HEK293 (cell line): ENCODE measurements at regions not wholly inside any gene's neighbourhood (a gene's known extent, or its start where the extent isn't known, plus 50 kb on each side); places are given as distances from the start of the nearest gene placed in this dataset.

Experiments used
- CTCF ChIA-PET: fragments of 350-600 bp; formaldehyde crosslinking; extraction: SDS; loops from one replicate; lab custom pipeline; 2021; ENCODE audit warnings: antibody characterized with exemption; lab: Yijun Ruan, JAX
- POLR2A ChIA-PET: fragments of 300-600 bp; formaldehyde crosslinking; extraction: SDS; loops from one replicate; lab custom pipeline; 2020; ENCODE audit warnings: antibody characterized with exemption, inconsistent platforms; lab: Yijun Ruan, JAX
- H3K27ac ChIP-seq: fragments of 200-500 bp; sonication (Bioruptor generic); 2 replicates; pipeline ENCODE4 v1.5.1; 2014; ENCODE audit warnings: low read depth, low read length, control low read depth, inconsistent platforms; ENCODE audit errors: extremely low read depth
- H3K36me3 ChIP-seq, 2 experiments: fragments of 200-500 bp in 1 of 2; sonication (Bioruptor generic) in 1 of 2; 1 replicate in 1 of 2; 2 replicates in 1 of 2; pipeline ENCODE4 v1.5.1; 2014 to 2017; ENCODE audit warnings: inconsistent platforms in 2 of 2, low read length in 2 of 2; ENCODE audit not compliant: control insufficient read depth in 2 of 2, insufficient read depth in 1 of 2
- H3K4me1 ChIP-seq: fragments of 200-500 bp; sonication (Bioruptor generic); 2 replicates; pipeline ENCODE4 v1.5.1; 2014; ENCODE audit warnings: mild to moderate bottlenecking, low read length, inconsistent platforms; ENCODE audit not compliant: control insufficient read depth, insufficient read depth
- H3K4me3 ChIP-seq: 2 replicates; pipeline ENCODE4 v1.5.1; 2011; ENCODE audit warnings: low read depth, mild to moderate bottlenecking, control low read depth, low read length, moderate library complexity
- H3K9me3 ChIP-seq: fragments of 200-500 bp; sonication (Bioruptor generic); 2 replicates; pipeline ENCODE4 v1.5.1; 2014; ENCODE audit warnings: low read depth, low read length, inconsistent platforms; ENCODE audit not compliant: control insufficient read depth, insufficient read depth
- GLIS2 ChIP-seq: fragments of 450-650 bp; formaldehyde crosslinking; IDR thresholded peaks from 2 replicates; pipeline ENCODE4 v1.5.1; 2016; ENCODE audit warnings: missing biosample characterization, missing genetic modification characterization
- HOXA7 ChIP-seq: sonication (generic); formaldehyde crosslinking; IDR thresholded peaks from 2 replicates; pipeline ENCODE4 v1.8.1; 2022; ENCODE audit warnings: missing genetic modification reagents, borderline replicate concordance
- SETDB1 ChIP-seq: IDR thresholded peaks from one replicate; pipeline ENCODE4 v1.6.1; 2017; ENCODE audit warnings: mild to moderate bottlenecking, low read length, moderate library complexity, mixed read lengths; ENCODE audit not compliant: insufficient read length
- TRIM28 ChIP-seq: IDR thresholded peaks from 2 replicates; pipeline ENCODE4 v1.6.1; 2011; ENCODE audit warnings: low read length, control low read depth, borderline replicate concordance
- YY2 ChIP-seq: fragments of 450-650 bp; formaldehyde crosslinking; IDR thresholded peaks from 2 replicates; pipeline ENCODE4 v1.5.1; 2016; ENCODE audit warnings: missing biosample characterization, missing genetic modification characterization
- ZFP69B ChIP-seq: fragments of 450-650 bp; formaldehyde crosslinking; IDR thresholded peaks from 2 replicates; pipeline ENCODE4 v1.5.1; 2016; ENCODE audit warnings: missing biosample characterization, missing genetic modification characterization
- ZNF133 ChIP-seq: fragments of 450-650 bp; formaldehyde crosslinking; IDR thresholded peaks from 2 replicates; pipeline ENCODE4 v1.5.1; 2016; ENCODE audit warnings: missing biosample characterization, missing genetic modification characterization
- ZNF155 ChIP-seq: fragments of 450-650 bp; formaldehyde crosslinking; IDR thresholded peaks from 2 replicates; pipeline ENCODE4 v1.5.1; 2016; ENCODE audit warnings: missing biosample characterization, missing genetic modification characterization
- ZNF19 ChIP-seq: fragments of 450-650 bp; formaldehyde crosslinking; IDR thresholded peaks from 2 replicates; pipeline ENCODE4; 2016; ENCODE audit warnings: missing biosample characterization, missing genetic modification characterization, low read depth
- ZNF214 ChIP-seq: fragments of 450-650 bp; formaldehyde crosslinking; IDR thresholded peaks from 2 replicates; pipeline ENCODE4 v1.5.1; 2017; ENCODE audit warnings: missing biosample characterization, mild to moderate bottlenecking, missing genetic modification characterization, borderline replicate concordance
- ZNF221 ChIP-seq: fragments of 450-650 bp; formaldehyde crosslinking; IDR thresholded peaks from 2 replicates; pipeline ENCODE4 v1.5.1; 2017; ENCODE audit warnings: missing biosample characterization, missing genetic modification characterization, borderline replicate concordance
- ZNF292 ChIP-seq: fragments of 450-650 bp; formaldehyde crosslinking; IDR thresholded peaks from 2 replicates; pipeline ENCODE4 v1.5.1; 2016; ENCODE audit warnings: low read depth, missing biosample characterization, missing genetic modification characterization, borderline replicate concordance
- ZNF48 ChIP-seq: fragments of 450-650 bp; formaldehyde crosslinking; IDR thresholded peaks from 2 replicates; pipeline ENCODE4 v1.5.1; 2016; ENCODE audit warnings: missing biosample characterization, missing genetic modification characterization
- ZNF561 ChIP-seq: fragments of 450-650 bp; IDR thresholded peaks from 2 replicates; pipeline ENCODE4 v1.5.1; 2018; ENCODE audit warnings: missing biosample characterization, missing genetic modification characterization, borderline replicate concordance
- ZNF571 ChIP-seq: fragments of 450-650 bp; formaldehyde crosslinking; IDR thresholded peaks from 2 replicates; pipeline ENCODE4 v1.5.0; 2017; ENCODE audit warnings: missing biosample characterization, missing genetic modification characterization
- ZNF600 ChIP-seq: fragments of 450-650 bp; formaldehyde crosslinking; IDR thresholded peaks from 2 replicates; pipeline ENCODE4 v1.5.1; 2016; ENCODE audit warnings: missing biosample characterization, missing genetic modification characterization
- TF ChIP-seq, protein P1 (sequence below): fragments of 450-650 bp; formaldehyde crosslinking; IDR thresholded peaks from 2 replicates; pipeline ENCODE4 v1.5.1; 2017; ENCODE audit warnings: missing biosample characterization, missing genetic modification characterization
- TF ChIP-seq, protein P2 (sequence below): fragments of 450-650 bp; formaldehyde crosslinking; IDR thresholded peaks from 2 replicates; pipeline ENCODE4 v1.5.1; 2017; ENCODE audit warnings: missing biosample characterization, missing genetic modification characterization

DNA sequence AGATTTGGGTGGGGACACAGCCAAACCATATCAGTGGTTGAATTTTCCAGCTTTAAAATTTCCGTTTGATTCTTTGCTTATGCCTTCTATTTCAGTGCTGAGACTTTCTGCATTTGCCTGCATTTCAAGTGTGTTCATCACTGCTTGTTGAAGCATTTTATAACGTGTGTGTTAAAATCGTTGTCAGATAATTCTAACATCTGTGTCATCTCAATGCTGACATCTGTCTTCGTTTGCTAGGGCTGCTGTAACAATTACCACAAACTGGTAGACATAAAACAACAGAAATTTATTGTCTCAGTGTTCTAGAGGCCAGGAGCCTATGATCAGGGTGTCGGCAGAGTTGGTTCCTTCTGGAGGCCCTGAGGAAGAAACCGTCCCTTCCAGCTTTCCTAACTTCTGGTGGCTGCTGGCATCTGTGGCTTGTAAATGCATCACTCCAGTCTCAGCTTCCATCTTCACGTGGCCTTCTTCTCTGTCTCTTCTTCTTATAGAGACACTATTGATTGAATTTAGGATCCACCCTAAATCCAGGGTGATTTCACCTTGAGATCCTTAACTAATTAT lies 71.1 kb upstream of the SDK1 start:
- H3K4me1 ChIP-seq: no peaks in the 10 kb centered on the region
- CTCF ChIA-PET: interaction anchor here (1.0 kb wide), 1 partner anchor 21 kb away, joined by 4 read pairs; no protein-coding TSS in a partner anchor
- no peaks in the 10 kb centered on the region for H3K36me3 ChIP-seq
- no peaks in the 10 kb centered on the region for H3K9me3 ChIP-seq
- TF ChIP-seq ZNF221 (tag by site-specific recombination) (no peak), TRIM28 (no peak), GLIS2 (tag by site-specific recombination) (no peak)
- no peak overlapping the region for H3K4me3 ChIP-seq
- POLR2A ChIA-PET: no interaction called here
- H3K27ac ChIP-seq: no peak overlapping the region

DNA sequence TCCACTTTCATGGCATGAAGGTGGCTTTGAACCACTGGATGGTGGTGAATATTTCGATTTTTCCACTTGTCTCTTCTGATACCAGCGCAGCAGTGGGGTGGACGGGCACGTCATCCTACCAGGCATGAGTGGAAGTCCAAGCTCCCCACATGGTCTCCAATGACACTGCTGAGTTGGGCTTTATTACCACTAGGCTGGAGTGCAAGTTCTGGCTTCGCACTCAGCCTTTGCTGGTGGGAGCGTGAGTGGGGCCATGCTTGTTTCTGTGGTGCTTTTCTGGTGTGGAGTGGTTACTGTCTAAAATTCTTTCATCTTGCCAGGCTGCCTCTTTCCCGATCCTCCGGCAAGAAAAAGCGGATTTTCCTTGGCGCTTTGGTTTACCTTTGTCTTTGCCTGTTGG lies 70.1 kb upstream of the SDK1 start:
- Histone ChIP-seq H3K27ac (no peak overlapping the region), H3K36me3 (no peaks in the 10 kb centered on the region), H3K9me3 (no peaks in the 10 kb centered on the region; the same call in 1 of the 2 replicates), H3K4me3 (no peak overlapping the region), H3K4me1 (no peaks in the 10 kb centered on the region)
- POLR2A ChIA-PET: no interaction called here
- CTCF ChIA-PET: interaction anchor here (1.0 kb wide), 1 partner anchor 20 kb away, joined by 4 read pairs; no protein-coding TSS in a partner anchor
- TF ChIP-seq, protein P1, sequence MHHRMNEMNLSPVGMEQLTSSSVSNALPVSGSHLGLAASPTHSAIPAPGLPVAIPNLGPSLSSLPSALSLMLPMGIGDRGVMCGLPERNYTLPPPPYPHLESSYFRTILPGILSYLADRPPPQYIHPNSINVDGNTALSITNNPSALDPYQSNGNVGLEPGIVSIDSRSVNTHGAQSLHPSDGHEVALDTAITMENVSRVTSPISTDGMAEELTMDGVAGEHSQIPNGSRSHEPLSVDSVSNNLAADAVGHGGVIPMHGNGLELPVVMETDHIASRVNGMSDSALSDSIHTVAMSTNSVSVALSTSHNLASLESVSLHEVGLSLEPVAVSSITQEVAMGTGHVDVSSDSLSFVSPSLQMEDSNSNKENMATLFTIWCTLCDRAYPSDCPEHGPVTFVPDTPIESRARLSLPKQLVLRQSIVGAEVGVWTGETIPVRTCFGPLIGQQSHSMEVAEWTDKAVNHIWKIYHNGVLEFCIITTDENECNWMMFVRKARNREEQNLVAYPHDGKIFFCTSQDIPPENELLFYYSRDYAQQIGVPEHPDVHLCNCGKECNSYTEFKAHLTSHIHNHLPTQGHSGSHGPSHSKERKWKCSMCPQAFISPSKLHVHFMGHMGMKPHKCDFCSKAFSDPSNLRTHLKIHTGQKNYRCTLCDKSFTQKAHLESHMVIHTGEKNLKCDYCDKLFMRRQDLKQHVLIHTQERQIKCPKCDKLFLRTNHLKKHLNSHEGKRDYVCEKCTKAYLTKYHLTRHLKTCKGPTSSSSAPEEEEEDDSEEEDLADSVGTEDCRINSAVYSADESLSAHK (tag by site-specific recombination): no peak
- no peak for TF ChIP-seq ZNF19 (tag by site-specific recombination)
- no peak for TF ChIP-seq ZNF561
- no peak for TF ChIP-seq HOXA7 (CRISPR knock-in tag)
- TF ChIP-seq YY2 (tag by site-specific recombination): no peak
- no peak for TF ChIP-seq SETDB1
- no peak for TF ChIP-seq ZFP69B
- no peak for TF ChIP-seq ZNF155 (tag by site-specific recombination)
- no peak for TF ChIP-seq ZNF133
- no peak for TF ChIP-seq ZNF48
- TF ChIP-seq ZNF571 (tag by site-specific recombination): no peak

DNA sequence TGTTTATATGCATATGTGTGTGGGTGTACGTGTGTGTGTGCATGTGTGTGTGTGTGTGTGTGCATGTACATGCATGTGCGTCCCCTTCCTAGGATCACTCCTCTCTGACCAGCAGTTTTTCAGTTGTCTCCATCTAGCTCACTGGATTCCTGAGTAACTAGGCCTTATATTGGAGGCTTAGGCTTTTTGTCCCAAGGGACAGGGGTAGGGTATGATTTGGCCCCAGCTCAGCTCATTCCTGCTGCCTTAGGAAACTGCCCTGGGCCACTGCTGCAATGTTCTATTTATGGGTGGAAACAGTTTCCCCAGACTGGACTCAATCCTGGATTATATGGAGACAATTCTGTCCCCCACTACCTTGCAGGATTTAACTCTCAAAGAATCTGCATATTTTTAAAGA lies 68.8 kb upstream of the SDK1 start:
- ChIA-PET CTCF (interaction anchor here (0.6 to 0.7 kb wide), 2 partner anchors 163 to 167 kb away, joined by 3 to 4 read pairs; no protein-coding TSS in a partner anchor), POLR2A (interaction anchor here (1.1 kb wide), 1 partner anchor 13 kb away, joined by 3 read pairs; no protein-coding TSS in a partner anchor)
- TF ChIP-seq, protein P2, sequence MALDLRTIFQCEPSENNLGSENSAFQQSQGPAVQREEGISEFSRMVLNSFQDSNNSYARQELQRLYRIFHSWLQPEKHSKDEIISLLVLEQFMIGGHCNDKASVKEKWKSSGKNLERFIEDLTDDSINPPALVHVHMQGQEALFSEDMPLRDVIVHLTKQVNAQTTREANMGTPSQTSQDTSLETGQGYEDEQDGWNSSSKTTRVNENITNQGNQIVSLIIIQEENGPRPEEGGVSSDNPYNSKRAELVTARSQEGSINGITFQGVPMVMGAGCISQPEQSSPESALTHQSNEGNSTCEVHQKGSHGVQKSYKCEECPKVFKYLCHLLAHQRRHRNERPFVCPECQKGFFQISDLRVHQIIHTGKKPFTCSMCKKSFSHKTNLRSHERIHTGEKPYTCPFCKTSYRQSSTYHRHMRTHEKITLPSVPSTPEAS (tag by site-specific recombination): peak; percentile 26; the same call in 1 of the 2 replicates
- no peak for TF ChIP-seq ZNF600 (tag by site-specific recombination)
- Histone ChIP-seq H3K4me3 (no peak overlapping the region), H3K4me1 (no peaks in the 10 kb centered on the region), H3K36me3 (no peaks in the 10 kb centered on the region), H3K27ac (no peak overlapping the region), H3K9me3 (no peaks in the 10 kb centered on the region; the same call in 1 of the 2 replicates)

DNA sequence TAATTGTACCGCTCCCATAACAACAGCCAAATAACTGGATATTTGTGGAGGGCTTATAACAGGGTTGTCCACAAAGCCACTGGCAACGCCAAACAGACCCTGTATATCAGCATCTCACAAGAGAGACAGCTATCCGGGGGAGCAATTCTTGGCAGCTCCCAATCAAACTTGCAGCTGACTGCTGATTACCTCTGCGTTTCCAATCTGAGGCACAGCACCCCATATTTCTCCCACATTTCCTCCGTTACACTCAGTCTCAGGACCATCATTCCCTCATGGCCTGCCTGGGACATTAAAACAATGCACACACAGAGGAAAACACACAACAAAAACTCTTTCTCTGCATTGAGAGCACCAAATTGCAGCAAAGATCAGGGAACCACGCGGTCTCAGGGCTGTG lies 67.8 kb upstream of the SDK1 start:
- Histone ChIP-seq H3K9me3 (no peaks in the 10 kb centered on the region; the same call in 1 of the 2 replicates), H3K27ac (no peak overlapping the region), H3K4me1 (no peaks in the 10 kb centered on the region), H3K4me3 (no peak overlapping the region), H3K36me3 (no peaks in the 10 kb centered on the region)
- POLR2A ChIA-PET: no interaction called here
- TF ChIP-seq ZNF292: no peak
- TF ChIP-seq ZNF214 (tag by site-specific recombination): no peak
- CTCF ChIA-PET: no interaction called here
